Immature natural killer cell (primary cell): ENCODE measurements at regions not wholly inside any gene's neighbourhood (a gene's known extent, or its start where the extent isn't known, plus 50 kb on each side); places are given as distances from the start of the nearest gene placed in this dataset.
"Not testable (repeated sequence)": the region's sequence is repeated elsewhere in the genome, so short reads cannot be mapped to it uniquely, and the experiment has no call there.

Experiments used
- DNase-seq, 3 donors: peaks; one replicate each; pipeline ENCODE4 v3.0.0; 2022; ENCODE audit warnings: mixed read lengths in 1 of 3
- H3K27ac Mint-ChIP-seq, 6 donors: one replicate each; pipeline ENCODE4 v1.8.0; 2020; ENCODE audit warnings: mixed read lengths in 6 of 6, mild to moderate bottlenecking in 5 of 6, inconsistent platforms in 4 of 6, moderate library complexity in 3 of 6
- H3K27me3 Mint-ChIP-seq, 3 donors: one replicate each; pipeline ENCODE4 v1.8.0; 2020 to 2021; ENCODE audit warnings: low read depth in 3 of 3, mild to moderate bottlenecking in 3 of 3, mixed read lengths in 3 of 3, moderate library complexity in 3 of 3, inconsistent platforms in 1 of 3
- H3K36me3 Mint-ChIP-seq, 3 donors: one replicate each; pipeline ENCODE4 v1.8.0; 2020; ENCODE audit warnings: mixed read lengths in 3 of 3, inconsistent platforms in 2 of 3, mild to moderate bottlenecking in 2 of 3
- H3K4me1 Mint-ChIP-seq, 2 donors: one replicate each; pipeline ENCODE4 v1.8.0; 2020; ENCODE audit warnings: inconsistent platforms in 2 of 2, mild to moderate bottlenecking in 2 of 2, mixed read lengths in 2 of 2, moderate library complexity in 1 of 2
- H3K4me3 Mint-ChIP-seq, 5 donors: one replicate each; pipeline ENCODE4 v1.8.0; 2020; ENCODE audit warnings: mild to moderate bottlenecking in 5 of 5, mixed read lengths in 5 of 5, inconsistent platforms in 3 of 5, moderate library complexity in 3 of 5
- H3K9me3 Mint-ChIP-seq, 6 donors: one replicate each; pipeline ENCODE4 v1.8.0; 2020; ENCODE audit warnings: mild to moderate bottlenecking in 6 of 6, mixed read lengths in 6 of 6, inconsistent platforms in 4 of 6, moderate library complexity in 3 of 6

- DNase-seq, result no peak
- H3K27me3 Mint-ChIP-seq, result peaks cover 0 to 3% (median 0%) of the 10 kb centered on the region in 3 donors
- H3K36me3 Mint-ChIP-seq, result no peaks in the 10 kb centered on the region
- no peaks in the 10 kb centered on the region for H3K4me1 Mint-ChIP-seq
- no peak overlapping the region for H3K27ac Mint-ChIP-seq
- no peak overlapping the region for H3K4me3 Mint-ChIP-seq
- peaks cover 8 to 41% (median 17%) of the 10 kb centered on the region in 6 donors for H3K9me3 Mint-ChIP-seq
Measured at GRCh38 chr4:187687697-187688096, 307.9 kb upstream of the ZFP42 start.

GRCh38 chr4:187692626-187693025, 302.9 kb upstream of the ZFP42 start:
- H3K27me3 Mint-ChIP-seq, result peaks cover 0 to 3% (median 0%) of the 10 kb centered on the region in 3 donors
- DNase-seq, result no peak
- H3K36me3 Mint-ChIP-seq, result no peaks in the 10 kb centered on the region
- no peaks in the 10 kb centered on the region for H3K4me1 Mint-ChIP-seq
- no peak overlapping the region for H3K4me3 Mint-ChIP-seq
- peaks cover 2 to 42% (median 20%) of the 10 kb centered on the region in 6 donors for H3K9me3 Mint-ChIP-seq
- no peak overlapping the region for H3K27ac Mint-ChIP-seq

GRCh38 chr4:187695531-187695930, 300.0 kb upstream of the ZFP42 start:
- H3K9me3 Mint-ChIP-seq, result peaks cover 5 to 55% (median 24%) of the 10 kb centered on the region in 6 donors
- not testable (repeated sequence) for DNase-seq, H3K27me3 Mint-ChIP-seq, H3K4me3 Mint-ChIP-seq, H3K36me3 Mint-ChIP-seq, H3K27ac Mint-ChIP-seq, H3K4me1 Mint-ChIP-seq

DNA sequence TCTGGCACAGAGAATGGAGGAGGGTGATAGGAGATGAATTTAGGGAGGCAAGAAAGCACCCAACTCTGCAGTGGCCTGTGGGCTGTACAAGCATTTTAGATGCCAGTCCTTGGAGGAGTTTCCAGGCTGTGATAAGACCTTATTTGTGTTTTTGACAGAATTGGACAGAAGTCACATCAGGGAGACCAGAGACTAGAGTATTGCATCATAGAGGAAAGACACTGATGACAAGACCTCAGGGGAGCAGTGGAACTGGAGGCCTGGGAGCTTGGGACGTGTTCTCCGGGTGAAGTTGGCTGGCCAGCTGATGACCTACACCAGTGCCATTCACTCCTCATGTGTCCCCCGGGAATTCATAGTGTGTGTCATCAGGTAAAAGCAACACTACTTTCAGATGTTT, 284.0 kb upstream of the ZFP42 start:
- no peak overlapping the region for H3K27ac Mint-ChIP-seq
- H3K4me1 Mint-ChIP-seq, result no peaks in the 10 kb centered on the region
- peaks cover 0 to 5% (median 0%) of the 10 kb centered on the region in 3 donors for H3K36me3 Mint-ChIP-seq
- DNase-seq, result no peak
- peaks cover 11 to 60% (median 41%) of the 10 kb centered on the region in 6 donors for H3K9me3 Mint-ChIP-seq
- no peak overlapping the region for H3K4me3 Mint-ChIP-seq
- peaks cover 0 to 1% (median 0%) of the 10 kb centered on the region in 3 donors for H3K27me3 Mint-ChIP-seq

DNA sequence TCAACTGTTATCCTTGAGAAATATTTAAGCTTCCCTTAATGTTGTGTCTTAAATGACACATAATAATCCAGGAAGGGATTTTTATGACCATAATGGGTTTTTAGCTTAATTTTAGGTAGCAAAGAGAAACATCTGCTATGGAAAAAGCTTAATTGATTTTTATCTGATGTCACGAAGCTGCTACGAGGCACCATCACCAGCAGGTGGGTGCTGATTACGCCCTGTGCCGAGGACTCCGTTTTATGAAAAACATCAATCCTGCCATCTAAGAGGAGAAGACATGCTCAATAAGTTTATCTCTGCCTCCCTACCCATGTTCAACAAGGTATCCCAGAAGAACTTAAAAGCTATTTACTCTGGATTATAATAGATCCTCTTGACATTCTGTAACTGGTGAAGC, 280.6 kb upstream of the ZFP42 start:
- Mint-ChIP-seq H3K27me3 (peaks cover 0 to 1% (median 0%) of the 10 kb centered on the region in 3 donors), H3K9me3 (peaks cover 20 to 55% (median 30%) of the 10 kb centered on the region in 6 donors), H3K27ac (no peak overlapping the region), H3K4me1 (no peaks in the 10 kb centered on the region), H3K4me3 (no peak overlapping the region), H3K36me3 (no peaks in the 10 kb centered on the region)
- no peak for DNase-seq

DNA sequence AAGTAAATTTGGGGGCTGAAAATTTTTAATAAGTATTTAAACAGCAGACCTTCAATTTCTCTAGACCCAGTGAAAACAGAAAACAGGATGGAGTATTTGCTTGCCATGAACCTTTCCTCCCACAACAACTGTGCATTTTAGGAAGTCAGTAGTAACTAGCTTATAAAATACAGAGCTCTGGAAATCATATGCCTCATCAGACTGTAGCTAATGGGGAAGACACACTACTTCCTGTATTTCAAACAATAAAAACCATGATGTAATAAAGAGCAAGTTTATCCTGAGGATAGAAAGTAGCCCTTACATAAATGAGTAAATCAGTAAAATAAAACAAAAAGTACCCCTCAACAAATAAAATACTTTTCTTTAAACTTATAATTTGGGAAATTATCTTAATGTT, 280.1 kb upstream of the ZFP42 start:
- H3K27me3 Mint-ChIP-seq, result peaks cover 0 to 3% (median 1%) of the 10 kb centered on the region in 3 donors
- no peak overlapping the region for H3K4me3 Mint-ChIP-seq
- no peaks in the 10 kb centered on the region for H3K4me1 Mint-ChIP-seq
- no peaks in the 10 kb centered on the region for H3K36me3 Mint-ChIP-seq
- no peak for DNase-seq
- H3K27ac Mint-ChIP-seq, result no peak overlapping the region
- H3K9me3 Mint-ChIP-seq, result peaks cover 20 to 50% (median 30%) of the 10 kb centered on the region in 6 donors

DNA sequence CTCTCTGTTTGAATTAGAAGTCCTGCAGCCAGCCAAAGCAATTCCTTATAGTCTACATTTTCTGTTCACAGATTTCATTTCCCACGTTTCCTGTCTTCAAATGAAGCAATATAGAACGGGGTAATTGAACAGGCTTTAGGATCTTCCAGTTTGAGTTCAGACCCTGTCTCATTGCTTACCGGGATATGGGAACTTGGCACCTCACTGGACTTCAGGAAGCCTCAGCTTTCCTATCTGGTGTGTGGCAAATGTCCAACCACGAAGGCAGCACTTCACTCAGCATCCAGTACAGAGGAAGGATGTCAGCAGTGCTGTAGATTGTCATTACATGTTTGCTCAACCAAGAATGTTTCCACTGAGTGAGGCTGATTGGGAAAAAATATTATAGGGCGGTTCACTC, 271.1 kb upstream of the ZFP42 start:
- no peak overlapping the region for H3K4me3 Mint-ChIP-seq
- peaks cover 0 to 8% (median 2%) of the 10 kb centered on the region in 3 donors for H3K27me3 Mint-ChIP-seq
- peaks cover 0 to 4% (median 0%) of the 10 kb centered on the region in 3 donors for H3K36me3 Mint-ChIP-seq
- no peak overlapping the region for H3K27ac Mint-ChIP-seq
- H3K4me1 Mint-ChIP-seq, result no peaks in the 10 kb centered on the region
- peaks cover 2 to 37% (median 28%) of the 10 kb centered on the region in 6 donors for H3K9me3 Mint-ChIP-seq
- no peak for DNase-seq

DNA sequence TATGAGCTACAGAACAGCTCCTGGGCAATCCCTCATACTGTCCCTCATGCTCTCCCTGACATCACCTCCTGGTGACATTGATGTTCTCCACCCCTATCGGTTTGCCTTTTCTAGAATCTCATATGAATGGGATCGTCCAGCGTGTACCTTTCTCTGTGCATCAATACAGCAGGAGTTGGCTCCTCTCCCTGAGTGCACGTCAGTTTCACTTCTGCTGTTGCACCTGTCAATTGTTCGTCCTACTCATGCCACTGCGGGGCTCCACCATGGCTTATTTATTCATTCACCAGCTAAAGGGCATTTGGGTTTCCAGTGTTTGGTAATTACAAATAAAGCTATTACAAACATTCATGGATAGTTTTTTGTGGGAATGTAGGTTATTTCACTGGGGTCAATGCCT, 269.1 kb upstream of the ZFP42 start:
- H3K27ac Mint-ChIP-seq, result no peak overlapping the region
- peaks cover 0 to 4% (median 2%) of the 10 kb centered on the region in 3 donors for H3K36me3 Mint-ChIP-seq
- H3K27me3 Mint-ChIP-seq, result peaks cover 0 to 5% (median 2%) of the 10 kb centered on the region in 3 donors
- DNase-seq, result no peak
- H3K4me3 Mint-ChIP-seq, result no peak overlapping the region
- no peaks in the 10 kb centered on the region for H3K4me1 Mint-ChIP-seq
- peaks cover 5 to 53% (median 35%) of the 10 kb centered on the region in 6 donors for H3K9me3 Mint-ChIP-seq

DNA sequence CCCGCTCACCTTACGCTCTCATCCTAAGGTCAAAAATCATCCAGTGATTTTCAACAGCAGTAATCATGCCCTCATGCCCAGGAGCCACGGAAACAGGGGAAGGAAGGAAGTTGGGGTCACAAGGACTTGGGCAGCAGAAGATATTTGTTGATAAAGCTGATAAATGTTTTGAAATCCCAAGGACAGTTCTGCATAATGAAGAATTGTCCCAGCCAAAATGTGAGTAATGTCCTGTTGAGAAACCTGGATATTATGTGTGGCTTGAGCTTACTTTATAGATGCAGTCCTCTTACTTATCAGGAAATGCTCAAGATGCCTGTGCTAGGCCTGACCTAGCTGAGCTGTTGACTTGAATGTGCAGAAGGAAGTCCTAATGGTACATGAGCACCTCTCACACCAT, 263.0 kb upstream of the ZFP42 start:
- Mint-ChIP-seq H3K4me3 (no peak overlapping the region), H3K27me3 (peaks cover 0 to 3% (median 0%) of the 10 kb centered on the region in 3 donors), H3K9me3 (peaks cover 24 to 76% (median 49%) of the 10 kb centered on the region in 6 donors), H3K36me3 (peaks cover 0 to 5% (median 2%) of the 10 kb centered on the region in 3 donors), H3K27ac (no peak overlapping the region), H3K4me1 (no peaks in the 10 kb centered on the region)
- no peak for DNase-seq

DNA sequence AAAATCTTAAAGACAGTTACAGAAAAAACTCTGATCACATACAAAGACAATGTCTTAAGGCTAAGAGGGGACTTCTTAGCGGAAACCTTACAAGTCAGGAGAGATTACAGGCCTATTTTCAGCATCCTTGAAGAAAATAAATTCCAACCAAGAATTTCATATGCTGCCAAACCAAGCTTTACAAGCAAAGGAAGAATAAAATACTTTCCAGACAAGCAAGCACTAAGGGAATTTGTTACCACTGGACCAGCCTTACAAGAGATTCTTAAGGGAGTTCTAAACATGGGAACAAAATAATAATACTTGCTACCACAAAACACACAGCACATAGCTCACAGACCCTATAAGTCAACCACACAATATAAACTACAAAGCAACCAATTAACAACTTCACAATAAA, 255.8 kb upstream of the ZFP42 start:
- DNase-seq, result no peak
- H3K9me3 Mint-ChIP-seq, result peaks cover 21 to 82% (median 49%) of the 10 kb centered on the region in 6 donors
- H3K4me1 Mint-ChIP-seq, result no peaks in the 10 kb centered on the region
- peaks cover 0 to 6% (median 0%) of the 10 kb centered on the region in 3 donors for H3K36me3 Mint-ChIP-seq
- peaks cover 0 to 4% (median 0%) of the 10 kb centered on the region in 3 donors for H3K27me3 Mint-ChIP-seq
- H3K4me3 Mint-ChIP-seq, result no peak overlapping the region
- no peak overlapping the region for H3K27ac Mint-ChIP-seq

DNA sequence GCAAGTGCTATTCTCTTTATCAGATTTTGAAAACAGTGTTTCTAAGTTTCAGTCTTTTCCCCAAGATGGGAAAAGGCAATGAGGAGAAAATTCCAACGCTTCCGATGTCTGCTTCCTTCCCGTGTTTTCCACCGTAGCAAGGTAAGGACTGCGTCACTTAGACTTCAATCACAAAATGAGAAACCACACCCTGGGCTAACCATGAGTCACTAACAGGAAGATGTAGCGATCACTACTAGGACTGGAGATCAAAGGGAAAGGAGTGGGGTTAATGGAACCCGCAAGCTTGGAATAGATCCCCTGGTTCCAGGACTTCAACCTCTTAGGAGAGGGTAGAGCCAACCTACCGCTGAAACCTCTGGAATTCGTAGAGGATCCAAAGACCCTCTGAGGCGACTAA, 250.7 kb upstream of the ZFP42 start:
- Mint-ChIP-seq H3K4me1 (no peaks in the 10 kb centered on the region), H3K36me3 (peaks cover 0 to 6% (median 0%) of the 10 kb centered on the region in 3 donors), H3K27me3 (peaks cover 0 to 9% (median 0%) of the 10 kb centered on the region in 3 donors), H3K27ac (no peak overlapping the region), H3K4me3 (no peak overlapping the region), H3K9me3 (peaks cover 24 to 91% (median 48%) of the 10 kb centered on the region in 6 donors)
- DNase-seq, result no peak

DNA sequence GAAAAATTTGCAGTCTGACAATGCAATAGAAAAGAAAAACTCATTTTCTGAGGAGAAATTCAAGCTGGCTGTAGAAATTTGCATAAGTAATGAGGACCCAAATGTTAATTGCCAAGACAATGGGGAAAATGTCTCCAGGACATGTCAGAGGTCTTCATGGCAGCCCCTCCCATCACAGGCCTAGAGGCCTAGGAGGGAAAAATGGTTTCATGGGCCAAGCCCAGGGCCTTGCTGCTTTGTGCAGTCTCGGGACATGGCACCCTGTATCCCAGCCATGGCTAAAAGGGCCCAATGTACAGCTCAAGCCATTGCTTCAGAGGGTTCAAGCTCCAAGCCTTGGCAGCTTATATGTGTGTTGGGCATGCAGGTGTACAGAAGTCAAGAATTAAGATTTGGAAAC, 244.9 kb upstream of the ZFP42 start:
- not testable (repeated sequence) for H3K4me1 Mint-ChIP-seq, H3K4me3 Mint-ChIP-seq

GRCh38 chr4:187767158-187767557, 228.4 kb upstream of the ZFP42 start:
- peaks cover 0 to 4% (median 0%) of the 10 kb centered on the region in 3 donors for H3K36me3 Mint-ChIP-seq
- no peak overlapping the region for H3K27ac Mint-ChIP-seq
- no peaks in the 10 kb centered on the region for H3K4me1 Mint-ChIP-seq
- no peak overlapping the region for H3K4me3 Mint-ChIP-seq
- H3K9me3 Mint-ChIP-seq, result peaks cover 7 to 55% (median 35%) of the 10 kb centered on the region in 6 donors
- H3K27me3 Mint-ChIP-seq, result no peaks in the 10 kb centered on the region
- no peak for DNase-seq

More for the DNA sequence above, 244.9 kb upstream of the ZFP42 start:
- H3K27ac Mint-ChIP-seq, DNase-seq, H3K36me3 Mint-ChIP-seq, H3K27me3 Mint-ChIP-seq: not testable (repeated sequence)
- H3K9me3 Mint-ChIP-seq, result peaks cover 12 to 59% (median 37%) of the 10 kb centered on the region in 6 donors

GRCh38 chr4:187767687-187768086, 227.9 kb upstream of the ZFP42 start:
- H3K4me3 Mint-ChIP-seq, result no peak overlapping the region
- H3K9me3 Mint-ChIP-seq, result peaks cover 7 to 58% (median 34%) of the 10 kb centered on the region in 6 donors
- H3K4me1 Mint-ChIP-seq, result no peaks in the 10 kb centered on the region
- H3K27me3 Mint-ChIP-seq, result no peaks in the 10 kb centered on the region
- peaks cover 0 to 4% (median 0%) of the 10 kb centered on the region in 3 donors for H3K36me3 Mint-ChIP-seq
- DNase-seq, result no peak
- H3K27ac Mint-ChIP-seq, result no peak overlapping the region

DNA sequence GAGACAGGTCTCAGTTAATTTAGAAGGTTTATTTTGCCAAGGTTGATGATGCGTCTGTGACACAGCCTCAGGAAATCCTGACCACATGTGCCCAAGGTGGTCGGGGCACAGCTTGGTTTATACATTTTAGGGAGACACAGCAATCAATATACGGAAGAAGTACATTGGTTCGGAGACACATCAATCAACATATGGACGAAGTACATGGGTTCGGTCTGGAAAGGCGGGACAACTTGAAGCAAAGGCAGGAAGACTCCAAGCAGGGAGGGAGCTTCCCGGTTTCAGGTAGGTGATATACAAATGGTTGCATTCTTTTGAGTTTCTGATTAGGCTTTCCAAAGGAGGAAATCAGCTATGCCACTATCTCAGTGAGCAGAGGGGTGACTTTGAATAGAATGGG, 225.2 kb upstream of the ZFP42 start:
- DNase-seq, result no peak
- Mint-ChIP-seq H3K9me3 (peaks cover 7 to 53% (median 25%) of the 10 kb centered on the region in 6 donors), H3K4me1 (no peaks in the 10 kb centered on the region), H3K27me3 (no peaks in the 10 kb centered on the region), H3K4me3 (no peak overlapping the region), H3K36me3 (no peaks in the 10 kb centered on the region), H3K27ac (no peak overlapping the region)
